DMS53 treated with DMSO at 0.1 percent for 48 hours (cell line): ENCODE measurements at regions not wholly inside any gene's neighbourhood (a gene's known extent, or its start where the extent isn't known, plus 50 kb on each side); places are given as distances from the start of the nearest gene placed in this dataset.

Source experiments
- DNase-seq: peaks from one replicate; lab custom pipeline; 2025; ENCODE audit not compliant: unreplicated experiment; lab: John Stamatoyannopoulos, UW

- no peak for DNase-seq
Measured at GRCh38 chr12:93198086-93198485, 179.6 kb upstream of the NUDT4 start.

- DNase-seq: no peak
Measured at GRCh38 chr12:93199831-93200236, 177.9 kb upstream of the NUDT4 start.

GRCh38 chr12:93200291-93200917 is 177.3 kb upstream of the NUDT4 start:
- no peak for DNase-seq

- DNase-seq: no peak
Measured at GRCh38 chr12:93201990-93202389, 175.7 kb upstream of the NUDT4 start.

- DNase-seq: no peak
Measured at GRCh38 chr12:93202688-93203087, 175.0 kb upstream of the NUDT4 start.

- DNase-seq: no peak
Measured at GRCh38 chr12:93203361-93203760, 174.4 kb upstream of the NUDT4 start.

GRCh38 chr12:93204896-93205295 is 172.8 kb upstream of the NUDT4 start:
- no peak for DNase-seq

- DNase-seq: no peak
Measured at GRCh38 chr12:93205361-93205760, 172.4 kb upstream of the NUDT4 start.

- no peak for DNase-seq
Measured at GRCh38 chr12:93208011-93208410, 169.7 kb upstream of the NUDT4 start.

GRCh38 chr12:93214523-93215289 is 163.0 kb upstream of the NUDT4 start:
- DNase-seq: no peak

GRCh38 chr12:93215290-93215678 is 162.4 kb upstream of the NUDT4 start:
- DNase-seq: no peak

- DNase-seq: no peak
Measured at GRCh38 chr12:93219947-93220346, 157.8 kb upstream of the NUDT4 start.

GRCh38 chr12:93221841-93222240 is 155.9 kb upstream of the NUDT4 start:
- DNase-seq: no peak

GRCh38 chr12:93223440-93224426 is 154.0 kb upstream of the NUDT4 start:
- no peak for DNase-seq

GRCh38 chr12:93225094-93225493 is 152.6 kb upstream of the NUDT4 start:
- DNase-seq: no peak

GRCh38 chr12:93226361-93226760 is 151.4 kb upstream of the NUDT4 start:
- no peak for DNase-seq

GRCh38 chr12:93229494-93230325 is 148.0 kb upstream of the NUDT4 start:
- DNase-seq: no peak

- DNase-seq: no peak
Measured at GRCh38 chr12:93230326-93230720, 147.4 kb upstream of the NUDT4 start.

- no peak for DNase-seq
Measured at GRCh38 chr12:93231938-93232337, 145.8 kb upstream of the NUDT4 start.

- no peak for DNase-seq
Measured at GRCh38 chr12:93234641-93235040, 143.1 kb upstream of the NUDT4 start.

GRCh38 chr12:93235881-93236280 is 141.8 kb upstream of the NUDT4 start:
- no peak for DNase-seq
